Fibroblast of lung (primary cell): ENCODE measurements at regions not wholly inside any gene's neighbourhood (a gene's known extent, or its start where the extent isn't known, plus 50 kb on each side); places are given as distances from the start of the nearest gene placed in this dataset.

Source experiments
- DNase-seq, 2 donors: peaks; one replicate each; pipeline versions ENCODE4 v3.0.0 to v3.0.0-alpha.2; 2010; ENCODE audit warnings: low read depth in 2 of 2
- H2AFZ ChIP-seq: 2 replicates; pipeline ENCODE4 v1.5.1; 2012; ENCODE audit warnings: low read length, control low read depth, inconsistent platforms
- H3K27ac ChIP-seq: 2 replicates; pipeline ENCODE4 v1.5.1; 2011; ENCODE audit warnings: low read length, control low read depth; ENCODE audit not compliant: insufficient read depth
- H3K27me3 ChIP-seq: 2 replicates; pipeline ENCODE4 v1.5.1; 2011; ENCODE audit warnings: mild to moderate bottlenecking, low read length; ENCODE audit not compliant: control insufficient read depth, insufficient read depth
- H3K36me3 ChIP-seq: 2 replicates; pipeline ENCODE4 v1.5.1; 2011; ENCODE audit warnings: low read length; ENCODE audit not compliant: control insufficient read depth, insufficient read depth
- H3K4me1 ChIP-seq: 2 replicates; pipeline ENCODE4 v1.5.1; 2011; ENCODE audit warnings: low read length; ENCODE audit not compliant: control insufficient read depth, insufficient read depth; ENCODE audit errors: extremely low read depth
- H3K4me2 ChIP-seq: 2 replicates; pipeline ENCODE4 v1.5.1; 2011; ENCODE audit warnings: low read length, control low read depth; ENCODE audit not compliant: insufficient read depth; ENCODE audit errors: extremely low read depth
- H3K4me3 ChIP-seq, 4 experiments: fragments of 200-600 bp in 1 of 4; sonication (generic) in 1 of 4; replicated peaks in 1 of 4; 2 replicates each; pipeline ENCODE4 v1.5.1; 2011 to 2016; ENCODE audit warnings: low read length in 4 of 4, low read depth in 3 of 4, mild to moderate bottlenecking in 3 of 4, control low read depth in 2 of 4, inconsistent platforms in 1 of 4, mixed read lengths in 1 of 4; ENCODE audit not compliant: insufficient read depth in 1 of 4; ENCODE audit errors: control extremely low read depth in 1 of 4
- H3K79me2 ChIP-seq: 2 replicates; pipeline ENCODE4 v1.5.1; 2012; ENCODE audit warnings: mild to moderate bottlenecking, low read length, inconsistent platforms; ENCODE audit not compliant: control insufficient read depth, insufficient read depth
- H3K9ac ChIP-seq: 2 replicates; pipeline ENCODE4 v1.5.1; 2011; ENCODE audit warnings: mild to moderate bottlenecking, low read length, control low read depth; ENCODE audit not compliant: insufficient read depth
- H3K9me3 ChIP-seq: 2 replicates; pipeline ENCODE4 v1.5.1; 2012; ENCODE audit warnings: low read depth, low read length; ENCODE audit not compliant: control insufficient read depth, insufficient read depth
- H4K20me1 ChIP-seq: 2 replicates; pipeline ENCODE4 v1.5.1; 2011; ENCODE audit warnings: low read length; ENCODE audit not compliant: control insufficient read depth, insufficient read depth; ENCODE audit errors: extremely low read depth
- CTCF ChIP-seq, 2 donors: IDR thresholded peaks in 1 of 2; conservative IDR thresholded peaks in 1 of 2; 1 replicate in 1 of 2; 2 replicates in 1 of 2; pipeline ENCODE4 v1.5.1; 2011 to 2012; ENCODE audit warnings: low read length in 2 of 2, control low read depth in 1 of 2, inconsistent platforms in 1 of 2, low read depth in 1 of 2, mild to moderate bottlenecking in 1 of 2
- EZH2 ChIP-seq: IDR thresholded peaks from 2 replicates; pipeline ENCODE4 v1.5.1; 2012; ENCODE audit warnings: low read length, control low read depth, mild to moderate bottlenecking; ENCODE audit errors: missing control alignments

DNA sequence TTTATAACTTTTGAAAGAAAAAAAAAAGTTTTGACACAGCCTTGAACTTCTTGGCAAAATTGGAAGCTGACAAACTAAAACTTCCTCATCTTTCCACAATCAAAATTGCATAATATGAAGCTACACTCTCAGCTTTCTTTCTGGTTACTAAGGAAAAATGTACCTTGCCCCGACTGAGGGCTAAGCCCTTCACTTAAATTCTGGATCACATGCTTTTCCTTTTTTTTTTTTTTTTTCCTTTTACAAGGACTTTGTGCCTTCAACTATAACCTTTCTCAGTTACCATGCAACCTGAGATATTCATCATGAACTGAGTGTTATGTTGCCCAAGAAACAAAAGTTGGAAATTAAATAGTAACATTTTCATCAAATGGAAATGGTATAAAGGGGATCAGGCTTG lies 188.5 kb upstream of the CARD18 start:
- Histone ChIP-seq H3K36me3 (no peaks in the 10 kb centered on the region), H3K9ac (no peak overlapping the region), H2AFZ (no peak overlapping the region), H4K20me1 (no peaks in the 10 kb centered on the region), H3K4me2 (no peak overlapping the region), H3K79me2 (no peaks in the 10 kb centered on the region), H3K27me3 (no peaks in the 10 kb centered on the region), H3K9me3 (no peaks in the 10 kb centered on the region), H3K4me3 (no peak overlapping the region), H3K27ac (no peak overlapping the region), H3K4me1 (no peaks in the 10 kb centered on the region)
- TF ChIP-seq CTCF (conservative IDR thresholded peaks at IDR 0.05 in 1 of 2, IDR thresholded peaks at IDR 0.05 in 1 of 2; ENCODE audit: low read depth in 1 of 2, low read length in 2 of 2) = no peak
- TF ChIP-seq EZH2 = no peak
- no peak for DNase-seq

GRCh38 chr11:105324156-105324555 lies 184.6 kb upstream of the CARD18 start:
- Histone ChIP-seq H2AFZ (no peak overlapping the region), H3K4me3 (no peak overlapping the region), H3K36me3 (no peaks in the 10 kb centered on the region), H3K9me3 (no peaks in the 10 kb centered on the region), H3K27me3 (no peaks in the 10 kb centered on the region), H3K9ac (no peak overlapping the region), H4K20me1 (no peaks in the 10 kb centered on the region), H3K4me1 (no peaks in the 10 kb centered on the region), H3K79me2 (no peaks in the 10 kb centered on the region), H3K27ac (no peak overlapping the region), H3K4me2 (no peak overlapping the region)
- no peak for TF ChIP-seq EZH2
- no peak for DNase-seq

DNA sequence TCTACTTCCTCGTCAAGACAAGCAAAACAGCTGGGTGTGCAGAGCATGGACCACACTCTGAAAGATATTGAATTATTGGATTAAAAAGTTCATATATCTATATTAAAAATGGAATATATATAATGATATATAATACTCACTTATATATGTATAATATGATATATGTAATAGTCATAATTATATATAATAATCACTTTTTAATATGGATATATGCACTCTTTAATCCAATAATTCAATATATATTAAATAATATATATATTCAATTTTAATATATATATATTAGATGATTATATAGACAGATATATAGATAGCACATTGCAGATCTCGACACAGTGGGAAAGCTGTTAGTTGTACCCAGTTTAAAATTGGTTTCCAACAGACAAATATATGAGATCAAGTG lies 182.1 kb upstream of the CARD18 start:
- no peaks in the 10 kb centered on the region for H3K27me3 ChIP-seq
- H3K4me2 ChIP-seq = no peak overlapping the region
- H3K4me1 ChIP-seq = no peaks in the 10 kb centered on the region
- no peaks in the 10 kb centered on the region for H3K79me2 ChIP-seq
- no peak overlapping the region for H3K27ac ChIP-seq
- no peaks in the 10 kb centered on the region for H3K36me3 ChIP-seq
- H2AFZ ChIP-seq = no peak overlapping the region
- no peaks in the 10 kb centered on the region for H4K20me1 ChIP-seq
- H3K9me3 ChIP-seq = no peaks in the 10 kb centered on the region
- no peak for TF ChIP-seq CTCF (conservative IDR thresholded peaks at IDR 0.05 in 1 of 2, IDR thresholded peaks at IDR 0.05 in 1 of 2; ENCODE audit: low read depth in 1 of 2, low read length in 2 of 2)
- TF ChIP-seq EZH2 = no peak
- no peak for DNase-seq
- H3K9ac ChIP-seq = no peak overlapping the region
- H3K4me3 ChIP-seq = no peak overlapping the region
